Keratinocyte (primary cell): ENCODE measurements at regions not wholly inside any gene's neighbourhood (a gene's known extent, or its start where the extent isn't known, plus 50 kb on each side); places are given as distances from the start of the nearest gene placed in this dataset.

Experiments used
- DNase-seq: peaks from one replicate; pipeline ENCODE4 v3.0.0-alpha.2; 2011; ENCODE audit warnings: low read depth, missing footprints, low spot score
- FAIRE-seq: peaks from 2 replicates; lab custom pipeline; 2011; peaks lifted over from hg19 to GRCh38; lab: Jason Lieb, UNC
- H2AFZ ChIP-seq: 2 replicates; pipeline ENCODE4 v1.6.0; 2012; ENCODE audit warnings: low read length, control low read depth, inconsistent platforms; ENCODE audit not compliant: control insufficient read depth
- H3K27ac ChIP-seq: 2 replicates; pipeline ENCODE4 v1.5.1; 2011; ENCODE audit warnings: low read length; ENCODE audit not compliant: control insufficient read depth, insufficient read depth
- H3K27me3 ChIP-seq: 3 replicates; pipeline ENCODE4 v1.6.0; 2011; ENCODE audit warnings: low read length; ENCODE audit not compliant: control insufficient read depth, insufficient read depth; ENCODE audit errors: extremely low read depth
- H3K36me3 ChIP-seq, 2 experiments: 2 replicates in 1 of 2; 3 replicates in 1 of 2; pipeline ENCODE4 v1.5.1; 2011; ENCODE audit warnings: low read length in 2 of 2, mild to moderate bottlenecking in 1 of 2; ENCODE audit not compliant: control insufficient read depth in 2 of 2, insufficient read depth in 2 of 2; ENCODE audit errors: extremely low read depth in 1 of 2
- H3K4me1 ChIP-seq: 3 replicates; pipeline ENCODE4 v1.5.1; 2011; ENCODE audit warnings: low read length; ENCODE audit not compliant: control insufficient read depth, insufficient read depth; ENCODE audit errors: extremely low read depth
- H3K4me2 ChIP-seq: 3 replicates; pipeline ENCODE4 v1.6.0; 2011; ENCODE audit warnings: low read depth, low read length; ENCODE audit not compliant: control insufficient read depth, insufficient read depth; ENCODE audit errors: extremely low read depth
- H3K4me3 ChIP-seq, 3 experiments: fragments of 200-600 bp in 1 of 3; sonication (generic) in 1 of 3; 2 replicates in 2 of 3; 3 replicates in 1 of 3; pipeline ENCODE4 v1.5.1; 2011 to 2016; ENCODE audit warnings: low read length in 3 of 3, mild to moderate bottlenecking in 3 of 3, control low read depth in 2 of 3, inconsistent platforms in 1 of 3, low read depth in 1 of 3, mixed read lengths in 1 of 3, mixed run types in 1 of 3, moderate library complexity in 1 of 3; ENCODE audit not compliant: control insufficient read depth in 2 of 3, insufficient read depth in 2 of 3; ENCODE audit errors: extremely low read depth in 1 of 3
- H3K79me2 ChIP-seq: 2 replicates; pipeline ENCODE4 v1.6.0; 2012; ENCODE audit warnings: low read length; ENCODE audit not compliant: control insufficient read depth, insufficient read depth
- H3K9ac ChIP-seq: 3 replicates; pipeline ENCODE4 v1.6.0; 2011; ENCODE audit warnings: low read length; ENCODE audit not compliant: control insufficient read depth, insufficient read depth; ENCODE audit errors: extremely low read depth
- H3K9me1 ChIP-seq: 3 replicates; pipeline ENCODE4 v1.6.0; 2011; ENCODE audit warnings: low read length; ENCODE audit not compliant: control insufficient read depth, insufficient read depth; ENCODE audit errors: extremely low read depth
- H3K9me3 ChIP-seq: 2 replicates; pipeline ENCODE4 v1.5.1; 2012; ENCODE audit warnings: low read depth, low read length; ENCODE audit not compliant: control insufficient read depth
- H4K20me1 ChIP-seq: 3 replicates; pipeline ENCODE4 v1.6.0; 2011; ENCODE audit warnings: low read length; ENCODE audit not compliant: control insufficient read depth, insufficient read depth; ENCODE audit errors: extremely low read depth
- CTCF ChIP-seq, 3 experiments: IDR thresholded peaks in 1 of 3; conservative IDR thresholded peaks in 1 of 3; optimal IDR thresholded peaks in 1 of 3; 2 replicates in 2 of 3; 3 replicates in 1 of 3; pipeline versions ENCODE3 to v1.5.1; 2011; ENCODE audit warnings: low read length in 3 of 3, mild to moderate bottlenecking in 3 of 3, moderate library complexity in 2 of 3, control low read depth in 1 of 3, inconsistent platforms in 1 of 3; ENCODE audit not compliant: insufficient read depth in 2 of 3; ENCODE audit errors: extremely low read depth in 1 of 3
- EZH2 ChIP-seq: IDR thresholded peaks from one replicate; pipeline ENCODE4 v1.6.1; 2012; ENCODE audit warnings: inconsistent platforms, mild to moderate bottlenecking, low read length, moderate library complexity
- dilution Hi-C: fragments of 300-500 bp; cut with MboI; formaldehyde crosslinking; loops from one replicate; pipeline ENCODE4 v1.7.0; 2020; ENCODE audit warnings: low sequenced_read_pairs; ENCODE audit not compliant: extremely low pct_ligation_motif_present

- Histone ChIP-seq H3K27ac (no peak overlapping the region), H3K4me3 (no peak overlapping the region), H3K36me3 (no peaks in the 10 kb centered on the region), H4K20me1 (no peaks in the 10 kb centered on the region), H3K4me1 (no peaks in the 10 kb centered on the region), H3K27me3 (no peaks in the 10 kb centered on the region), H3K9me3 (no peaks in the 10 kb centered on the region), H3K9ac (no peak overlapping the region), H3K4me2 (no peak overlapping the region), H3K9me1 (no peaks in the 10 kb centered on the region), H3K79me2 (no peaks in the 10 kb centered on the region), H2AFZ (no peak overlapping the region)
- no peak for TF ChIP-seq EZH2
- TF ChIP-seq CTCF (optimal IDR thresholded peaks at IDR 0.05 in 1 of 3, IDR thresholded peaks at IDR 0.05 in 1 of 3, conservative IDR thresholded peaks at IDR 0.05 in 1 of 3; ENCODE audit: extremely low read depth in 1 of 3, insufficient read depth in 2 of 3, low read length in 3 of 3): no peak
- dilution Hi-C loops: no loop called here
- DNase-seq: no peak
- FAIRE-seq: no peak
Measured at GRCh38 chr14:100433428-100433814, 110.3 kb downstream of the SLC25A47 start.

GRCh38 chr14:100434033-100434601, 111.0 kb downstream of the SLC25A47 start:
- Histone ChIP-seq H3K4me2 (no peak overlapping the region), H3K9ac (no peak overlapping the region), H3K79me2 (no peaks in the 10 kb centered on the region), H3K4me3 (no peak overlapping the region), H3K9me3 (no peaks in the 10 kb centered on the region), H4K20me1 (no peaks in the 10 kb centered on the region), H2AFZ (no peak overlapping the region), H3K27ac (no peak overlapping the region), H3K36me3 (no peaks in the 10 kb centered on the region), H3K27me3 (no peaks in the 10 kb centered on the region), H3K4me1 (peaks cover 6% of the 10 kb centered on the region), H3K9me1 (no peaks in the 10 kb centered on the region)
- FAIRE-seq (no peak), DNase-seq (no peak)
- TF ChIP-seq CTCF (optimal IDR thresholded peaks at IDR 0.05 in 1 of 3, IDR thresholded peaks at IDR 0.05 in 1 of 3, conservative IDR thresholded peaks at IDR 0.05 in 1 of 3; ENCODE audit: extremely low read depth in 1 of 3, insufficient read depth in 2 of 3, low read length in 3 of 3) (no peak), EZH2 (no peak)
- dilution Hi-C loops: no loop called here
